ENCODE measurements at regions not wholly inside any gene's neighbourhood (a gene's known extent, or its start where the extent isn't known, plus 50 kb on each side); places are given as distances from the start of the nearest gene placed in this dataset.

- TF ChIP-seq MAX (IDR thresholded peaks at IDR 0.05) (no peak), JUND (IDR thresholded peaks at IDR 0.05) (no peak), POLR2AphosphoS5 (IDR thresholded peaks at IDR 0.05; ENCODE audit: low read depth, low read length) (no peak), TCF7L2 (IDR thresholded peaks at IDR 0.05; ENCODE audit: borderline replicate concordance, extremely low read depth, insufficient read depth, insufficient read length) (no peak), SIN3A (IDR thresholded peaks at IDR 0.05; ENCODE audit: low read depth) (no peak), RAD21 (IDR thresholded peaks at IDR 0.05; ENCODE audit: low read depth) (no peak), POLR2A (IDR thresholded peaks at IDR 0.05; ENCODE audit: borderline replicate concordance, extremely low read depth, insufficient read depth, insufficient read length) (no peak), EZH2 (IDR thresholded peaks at IDR 0.05) (no peak)
- TF ChIP-seq, protein P1, sequence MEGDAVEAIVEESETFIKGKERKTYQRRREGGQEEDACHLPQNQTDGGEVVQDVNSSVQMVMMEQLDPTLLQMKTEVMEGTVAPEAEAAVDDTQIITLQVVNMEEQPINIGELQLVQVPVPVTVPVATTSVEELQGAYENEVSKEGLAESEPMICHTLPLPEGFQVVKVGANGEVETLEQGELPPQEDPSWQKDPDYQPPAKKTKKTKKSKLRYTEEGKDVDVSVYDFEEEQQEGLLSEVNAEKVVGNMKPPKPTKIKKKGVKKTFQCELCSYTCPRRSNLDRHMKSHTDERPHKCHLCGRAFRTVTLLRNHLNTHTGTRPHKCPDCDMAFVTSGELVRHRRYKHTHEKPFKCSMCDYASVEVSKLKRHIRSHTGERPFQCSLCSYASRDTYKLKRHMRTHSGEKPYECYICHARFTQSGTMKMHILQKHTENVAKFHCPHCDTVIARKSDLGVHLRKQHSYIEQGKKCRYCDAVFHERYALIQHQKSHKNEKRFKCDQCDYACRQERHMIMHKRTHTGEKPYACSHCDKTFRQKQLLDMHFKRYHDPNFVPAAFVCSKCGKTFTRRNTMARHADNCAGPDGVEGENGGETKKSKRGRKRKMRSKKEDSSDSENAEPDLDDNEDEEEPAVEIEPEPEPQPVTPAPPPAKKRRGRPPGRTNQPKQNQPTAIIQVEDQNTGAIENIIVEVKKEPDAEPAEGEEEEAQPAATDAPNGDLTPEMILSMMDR (IDR thresholded peaks at IDR 0.05 in 2 of 3, conservative IDR thresholded peaks at IDR 0.05 in 1 of 3; ENCODE audit: borderline replicate concordance in 1 of 3, insufficient read depth in 1 of 3, low read depth in 2 of 3, low read length in 2 of 3), result no peak
Measured at GRCh38 chr16:35131429-35131828, 1672.0 kb downstream of the TP53TG3F start.

Measured in HCT116 (cell line).